ENCODE measurements at regions not wholly inside any gene's neighbourhood (a gene's known extent, or its start where the extent isn't known, plus 50 kb on each side); places are given as distances from the start of the nearest gene placed in this dataset.

DNA sequence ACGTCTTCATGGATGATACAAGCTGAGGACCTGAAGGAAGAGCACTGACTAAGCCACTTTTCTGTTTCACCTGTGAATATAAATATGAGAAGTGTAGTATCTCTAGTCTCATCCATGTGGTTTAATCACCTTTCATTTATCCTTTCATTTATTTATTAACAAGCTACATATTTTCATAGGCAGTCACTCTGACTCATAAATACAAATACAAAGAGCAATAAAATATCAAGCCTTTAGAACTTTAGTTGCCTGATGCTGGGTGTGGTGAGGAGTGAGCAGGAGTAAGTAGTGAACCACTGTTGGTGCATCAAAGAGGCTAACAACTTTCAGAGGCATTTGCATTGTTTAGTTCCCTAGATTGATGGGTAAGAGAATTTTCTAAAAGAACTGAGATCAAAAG is 269.0 kb upstream of the C1orf87 start:
- H3K4me1 Mint-ChIP-seq (ENCODE audit: low read depth, unreplicated experiment): no peaks in the 10 kb centered on the region
- no peaks in the 10 kb centered on the region for H3K36me3 Mint-ChIP-seq (ENCODE audit: unreplicated experiment)
- no peaks in the 10 kb centered on the region for H3K9me3 Mint-ChIP-seq (ENCODE audit: unreplicated experiment)
- TF ChIP-seq, protein P1, sequence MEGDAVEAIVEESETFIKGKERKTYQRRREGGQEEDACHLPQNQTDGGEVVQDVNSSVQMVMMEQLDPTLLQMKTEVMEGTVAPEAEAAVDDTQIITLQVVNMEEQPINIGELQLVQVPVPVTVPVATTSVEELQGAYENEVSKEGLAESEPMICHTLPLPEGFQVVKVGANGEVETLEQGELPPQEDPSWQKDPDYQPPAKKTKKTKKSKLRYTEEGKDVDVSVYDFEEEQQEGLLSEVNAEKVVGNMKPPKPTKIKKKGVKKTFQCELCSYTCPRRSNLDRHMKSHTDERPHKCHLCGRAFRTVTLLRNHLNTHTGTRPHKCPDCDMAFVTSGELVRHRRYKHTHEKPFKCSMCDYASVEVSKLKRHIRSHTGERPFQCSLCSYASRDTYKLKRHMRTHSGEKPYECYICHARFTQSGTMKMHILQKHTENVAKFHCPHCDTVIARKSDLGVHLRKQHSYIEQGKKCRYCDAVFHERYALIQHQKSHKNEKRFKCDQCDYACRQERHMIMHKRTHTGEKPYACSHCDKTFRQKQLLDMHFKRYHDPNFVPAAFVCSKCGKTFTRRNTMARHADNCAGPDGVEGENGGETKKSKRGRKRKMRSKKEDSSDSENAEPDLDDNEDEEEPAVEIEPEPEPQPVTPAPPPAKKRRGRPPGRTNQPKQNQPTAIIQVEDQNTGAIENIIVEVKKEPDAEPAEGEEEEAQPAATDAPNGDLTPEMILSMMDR (IDR thresholded peaks at IDR 0.05; ENCODE audit: partially characterized antibody, unreplicated experiment): no peak
- H3K27ac Mint-ChIP-seq (ENCODE audit: unreplicated experiment): no peak overlapping the region
- no peaks in the 10 kb centered on the region for H3K27me3 Mint-ChIP-seq (ENCODE audit: unreplicated experiment)
- no peak for DNase-seq
- no peak overlapping the region for H3K4me3 Mint-ChIP-seq (ENCODE audit: unreplicated experiment)

DNA sequence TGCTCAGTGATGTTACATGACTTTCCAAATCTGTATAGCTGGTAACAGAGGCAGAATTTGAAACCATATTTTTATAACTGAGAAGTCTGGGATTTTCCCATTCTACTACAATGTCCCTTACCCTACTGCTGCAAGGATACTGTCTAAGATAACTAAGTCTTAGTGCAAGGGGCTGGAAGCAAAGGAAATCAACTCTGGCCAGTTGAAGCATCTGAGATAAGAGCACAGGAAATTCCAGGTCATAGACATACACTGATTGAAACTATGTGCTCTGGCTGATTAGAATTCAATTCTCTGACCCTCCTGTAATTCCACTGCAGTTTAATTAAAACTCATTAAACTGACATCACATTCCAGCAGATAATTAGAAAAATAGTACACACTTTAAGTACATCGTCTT is 267.7 kb upstream of the C1orf87 start:
- Mint-ChIP-seq H3K36me3 (ENCODE audit: unreplicated experiment) (no peaks in the 10 kb centered on the region), H3K27ac (ENCODE audit: unreplicated experiment) (no peak overlapping the region), H3K4me1 (ENCODE audit: low read depth, unreplicated experiment) (no peaks in the 10 kb centered on the region), H3K9me3 (ENCODE audit: unreplicated experiment) (no peaks in the 10 kb centered on the region), H3K4me3 (ENCODE audit: unreplicated experiment) (no peak overlapping the region), H3K27me3 (ENCODE audit: unreplicated experiment) (no peaks in the 10 kb centered on the region)
- TF ChIP-seq, protein P1 (IDR thresholded peaks at IDR 0.05; ENCODE audit: partially characterized antibody, unreplicated experiment): no peak
- DNase-seq: no peak

- Mint-ChIP-seq H3K4me1 (ENCODE audit: low read depth, unreplicated experiment) (no peaks in the 10 kb centered on the region), H3K27me3 (ENCODE audit: unreplicated experiment) (no peaks in the 10 kb centered on the region), H3K27ac (ENCODE audit: unreplicated experiment) (no peak overlapping the region), H3K9me3 (ENCODE audit: unreplicated experiment) (no peaks in the 10 kb centered on the region), H3K36me3 (ENCODE audit: unreplicated experiment) (peaks cover under 1% of the 10 kb centered on the region), H3K4me3 (ENCODE audit: unreplicated experiment) (no peak overlapping the region)
- TF ChIP-seq, protein P1 (IDR thresholded peaks at IDR 0.05; ENCODE audit: partially characterized antibody, unreplicated experiment): no peak
- no peak for DNase-seq
Measured at GRCh38 chr1:60331647-60332046, 258.1 kb upstream of the C1orf87 start.

DNA sequence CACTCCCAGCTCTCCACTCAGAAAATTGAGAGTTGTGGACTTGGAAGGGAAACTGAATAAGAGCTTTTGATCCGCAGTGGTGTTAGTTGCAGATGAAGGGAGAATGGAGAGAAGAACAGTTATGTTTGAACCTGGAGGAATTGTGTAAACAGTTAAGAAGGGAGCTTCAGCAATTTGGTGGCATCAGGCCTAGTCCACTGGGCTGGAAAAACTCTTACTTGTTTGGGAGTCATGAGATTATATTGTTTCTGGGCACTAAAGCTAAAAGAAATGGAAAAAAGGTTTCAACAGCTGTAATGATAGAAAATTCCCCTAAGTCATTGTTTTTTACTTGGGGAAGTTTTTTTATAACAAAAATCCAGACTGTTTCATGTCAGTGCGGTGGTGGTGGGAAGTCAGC is 256.1 kb upstream of the C1orf87 start:
- no peaks in the 10 kb centered on the region for H3K9me3 Mint-ChIP-seq (ENCODE audit: unreplicated experiment)

DNA sequence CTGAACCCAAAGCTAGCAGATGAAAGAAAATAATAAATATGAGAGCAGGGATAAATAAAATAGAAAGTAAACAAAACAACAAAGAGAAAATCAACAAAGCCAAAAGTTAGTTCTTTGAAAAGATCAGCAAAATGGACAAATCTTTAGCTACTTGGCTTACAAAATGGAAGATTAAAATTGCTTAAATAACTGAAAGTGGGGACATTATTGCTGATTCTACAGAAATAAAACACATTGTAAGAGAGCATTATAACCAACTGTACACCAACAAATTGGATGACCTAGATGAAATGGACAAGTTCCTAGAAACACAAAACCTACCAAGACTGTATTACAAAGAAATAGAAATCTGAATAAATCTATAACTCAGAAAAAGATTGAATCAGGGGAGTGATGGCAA is 238.3 kb upstream of the C1orf87 start:
- H3K27ac Mint-ChIP-seq (ENCODE audit: unreplicated experiment): no peak overlapping the region
- TF ChIP-seq, protein P1 (IDR thresholded peaks at IDR 0.05; ENCODE audit: partially characterized antibody, unreplicated experiment): no peak
- no peaks in the 10 kb centered on the region for H3K27me3 Mint-ChIP-seq (ENCODE audit: unreplicated experiment)
- no peak overlapping the region for H3K4me3 Mint-ChIP-seq (ENCODE audit: unreplicated experiment)
- no peaks in the 10 kb centered on the region for H3K4me1 Mint-ChIP-seq (ENCODE audit: low read depth, unreplicated experiment)
- no peak for DNase-seq
- H3K36me3 Mint-ChIP-seq (ENCODE audit: unreplicated experiment): no peaks in the 10 kb centered on the region
- H3K9me3 Mint-ChIP-seq (ENCODE audit: unreplicated experiment): no peaks in the 10 kb centered on the region

More for the DNA sequence above, 256.1 kb upstream of the C1orf87 start:
- Mint-ChIP-seq H3K27ac (ENCODE audit: unreplicated experiment) (no peak overlapping the region), H3K36me3 (ENCODE audit: unreplicated experiment) (peaks cover 6% of the 10 kb centered on the region), H3K27me3 (ENCODE audit: unreplicated experiment) (no peaks in the 10 kb centered on the region), H3K4me1 (ENCODE audit: low read depth, unreplicated experiment) (no peaks in the 10 kb centered on the region), H3K4me3 (ENCODE audit: unreplicated experiment) (no peak overlapping the region)
- TF ChIP-seq, protein P1 (IDR thresholded peaks at IDR 0.05; ENCODE audit: partially characterized antibody, unreplicated experiment): no peak
- no peak for DNase-seq

Measured in glutamatergic neuron (in vitro differentiated cells).